Prostate gland (tissue), 2 donors: ENCODE measurements at regions not wholly inside any gene's neighbourhood (a gene's known extent, or its start where the extent isn't known, plus 50 kb on each side); places are given as distances from the start of the nearest gene placed in this dataset.

Experiments used
- CTCF ChIP-seq, 4 experiments: fragments of 200-600 bp in 2 of 4; fragments of 450-650 bp in 2 of 4; sonication (generic) in 2 of 4; IDR thresholded peaks; 1 replicate in 3 of 4; 2 replicates in 1 of 4; pipeline ENCODE4 v1.5.1; 2016 to 2019; ENCODE audit warnings: antibody characterized with exemption in 4 of 4, mild to moderate bottlenecking in 2 of 4, moderate library complexity in 2 of 4
- POLR2A ChIP-seq: fragments of 450-650 bp; IDR thresholded peaks from one replicate; pipeline ENCODE4 v1.6.1; 2016; ENCODE audit warnings: antibody characterized with exemption, mild to moderate bottlenecking

- TF ChIP-seq CTCF (IDR thresholded peaks at IDR 0.05) (no peak), POLR2A (no peak)
These were observed 162.9 kb upstream of the SIX2 start for GRCh38 chr2:45172142-45172541.
